ENCODE measurements at regions not wholly inside any gene's neighbourhood (a gene's known extent, or its start where the extent isn't known, plus 50 kb on each side); places are given as distances from the start of the nearest gene placed in this dataset.

- no peak for DNase-seq (ENCODE audit: low read depth in 4 of 4, low spot score in 3 of 4)
Observed at GRCh38 chr18:79625924-79626561, 53.6 kb upstream of the CTDP1 start.

DNA sequence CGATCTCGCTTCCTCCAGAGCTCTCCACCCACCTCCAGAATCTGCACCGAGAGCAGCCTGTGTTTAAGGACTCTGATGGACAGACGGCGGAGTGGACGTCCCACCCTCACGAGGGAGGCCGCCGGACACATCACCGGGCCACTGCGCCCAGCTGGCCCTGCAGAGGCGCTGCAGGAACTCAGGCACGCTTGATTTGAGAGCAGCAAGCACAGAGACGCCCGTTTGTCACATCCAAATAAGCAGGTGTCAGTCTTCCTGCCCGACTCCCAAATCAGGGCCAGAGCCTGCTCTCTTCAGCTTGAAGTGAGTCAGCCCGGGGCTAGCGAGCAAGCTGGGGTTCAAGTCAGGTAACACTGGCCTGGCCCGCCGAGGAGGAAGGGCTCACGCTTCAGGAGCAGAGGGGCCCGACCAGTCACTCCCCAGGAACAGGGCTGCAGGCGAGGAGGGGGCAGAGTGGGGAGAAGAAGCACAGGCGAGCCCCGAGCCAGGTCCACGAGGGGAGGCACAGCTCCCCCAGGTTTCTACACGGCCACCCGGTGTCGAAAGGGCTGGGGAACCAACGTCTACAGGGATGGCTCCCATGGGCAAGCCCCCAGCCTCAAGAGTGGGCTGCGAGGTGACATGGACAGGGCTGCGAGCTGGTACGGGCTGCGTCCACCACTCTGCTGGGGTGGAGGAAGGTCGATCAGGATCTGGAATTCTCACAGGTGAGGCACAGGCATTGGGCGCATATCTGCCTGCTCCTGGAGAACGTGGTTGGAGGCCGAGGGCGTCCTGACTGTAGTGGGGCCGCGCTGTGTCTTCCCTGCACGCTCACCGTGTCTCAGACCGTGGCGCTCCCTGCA lies 52.5 kb upstream of the CTDP1 start:
- DNase-seq (ENCODE audit: low read depth in 4 of 4, low spot score in 3 of 4), result no peak

DNA sequence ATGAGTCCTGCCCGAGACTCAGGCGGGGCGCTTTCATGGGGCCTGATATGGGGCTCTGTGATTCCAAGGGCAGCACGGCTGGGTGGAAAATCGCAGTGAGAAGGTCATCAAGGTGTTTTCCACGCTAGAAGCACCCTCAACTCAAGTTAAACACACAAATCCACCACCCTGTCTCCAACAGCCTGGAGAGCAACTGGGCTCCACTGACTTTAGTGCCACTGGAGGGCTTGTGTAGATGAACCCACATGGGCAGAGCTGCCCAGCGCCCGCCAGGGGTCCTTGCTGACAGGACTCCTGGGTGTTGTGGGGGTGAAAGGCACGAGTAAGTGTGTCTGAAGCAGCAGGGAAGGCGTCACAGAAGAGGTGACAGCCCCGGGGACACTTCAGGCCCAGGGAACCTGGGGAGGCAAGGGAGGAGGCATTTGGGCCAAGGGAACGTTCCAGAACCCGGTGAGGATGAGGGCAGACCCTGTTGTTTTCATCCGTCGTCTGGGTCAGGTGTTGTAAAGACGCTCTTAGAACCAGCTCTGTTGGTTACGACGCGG lies 51.8 kb upstream of the CTDP1 start:
- no peak for DNase-seq (ENCODE audit: low read depth in 4 of 4, low spot score in 3 of 4)

DNA sequence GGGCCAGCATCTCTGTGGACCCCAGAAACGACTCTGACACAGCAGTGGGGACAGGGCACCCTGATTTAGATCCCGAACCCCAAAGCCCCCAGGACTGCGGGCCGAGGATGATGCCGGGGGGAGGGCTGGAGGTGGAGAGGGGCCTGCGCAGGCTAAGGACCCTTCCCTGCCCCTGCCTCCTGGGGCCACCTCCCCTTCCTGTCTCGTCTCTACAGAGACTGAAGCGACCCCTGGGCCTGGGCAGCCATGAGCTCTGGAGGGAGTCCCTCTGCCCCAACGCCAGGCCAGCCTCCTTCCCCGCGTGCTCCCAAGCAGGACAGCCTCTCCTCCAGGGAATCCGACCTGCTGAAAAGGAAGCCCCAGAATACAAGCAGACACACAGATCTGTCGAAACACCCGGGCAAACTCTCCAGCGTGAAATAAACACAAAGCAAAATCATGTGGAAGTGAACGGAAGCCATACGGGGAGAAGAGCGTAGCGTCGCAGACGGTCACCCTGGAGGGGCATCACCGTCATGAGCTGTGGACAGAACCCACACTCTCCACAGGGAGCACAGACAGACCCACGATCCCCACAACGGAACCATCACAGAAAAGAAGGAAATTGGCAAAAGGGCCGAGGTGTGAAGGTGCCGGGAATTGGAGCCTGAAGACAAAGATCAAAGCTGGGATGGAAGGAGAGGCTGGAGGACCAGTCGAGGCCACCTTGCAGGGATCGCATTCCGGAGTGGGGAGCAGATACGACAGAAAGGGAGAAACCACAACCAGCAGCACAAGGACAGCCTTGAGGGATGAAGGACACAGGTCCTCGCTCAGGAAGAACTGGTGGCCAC lies 51.0 kb upstream of the CTDP1 start:
- no peak for DNase-seq (ENCODE audit: low read depth in 4 of 4, low spot score in 3 of 4)

DNA sequence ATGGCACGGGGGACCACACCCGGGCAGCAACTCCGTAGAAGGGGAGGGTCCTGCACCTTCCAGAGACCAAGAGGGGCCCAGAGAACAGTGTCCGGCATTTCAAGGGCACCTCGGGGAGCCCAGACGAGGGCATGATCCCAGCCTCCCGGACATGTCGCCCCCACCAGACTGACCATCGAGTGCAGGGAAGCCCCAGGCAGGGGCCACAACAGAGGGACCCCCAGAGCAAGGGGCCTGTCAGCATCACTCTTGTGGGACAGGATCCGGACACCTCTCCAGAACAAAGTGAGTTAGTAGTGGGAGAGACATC lies 50.4 kb upstream of the CTDP1 start:
- no peak for DNase-seq (ENCODE audit: low read depth in 4 of 4, low spot score in 3 of 4)

GRCh38 chr18:79629606-79630005 lies 50.0 kb upstream of the CTDP1 start:
- DNase-seq (ENCODE audit: low read depth in 4 of 4, low spot score in 3 of 4), result no peak

Data from right renal pelvis (tissue), 4 donors.